Natural killer cell (primary cell): ENCODE measurements at regions not wholly inside any gene's neighbourhood (a gene's known extent, or its start where the extent isn't known, plus 50 kb on each side); places are given as distances from the start of the nearest gene placed in this dataset.

Experiments used
- ATAC-seq, 3 donors: fragments of 150-1000 bp in 2 of 3; fragments of 200-7000 bp in 1 of 3; cut with Tn5 transposase; 1 replicate in 1 of 3; 2 replicates in 2 of 3; pipeline ENCODE4 v1.10.0; 2021; ENCODE audit warnings: mild to moderate bottlenecking in 2 of 3, moderate library complexity in 2 of 3
- DNase-seq, 2 donors: peaks; one replicate each; pipeline versions ENCODE4 v3.0.0 to v3.0.0-alpha.2; 2013 to 2021; ENCODE audit warnings: mixed read lengths in 1 of 2
- H3K27ac ChIP-seq: one replicate; pipeline ENCODE4 v1.5.1; 2013; ENCODE audit warnings: mild to moderate bottlenecking, low read length
- H3K27me3 ChIP-seq: one replicate; pipeline ENCODE4 v1.6.1; 2013; ENCODE audit warnings: low read length; ENCODE audit not compliant: control insufficient read depth, insufficient read depth
- H3K36me3 ChIP-seq: one replicate; pipeline ENCODE4 v1.6.1; 2013; ENCODE audit warnings: low read length; ENCODE audit not compliant: control insufficient read depth, insufficient read depth
- H3K4me1 ChIP-seq: one replicate; pipeline ENCODE4 v1.6.1; 2013; ENCODE audit warnings: low read length; ENCODE audit not compliant: control insufficient read depth, insufficient read depth
- H3K4me3 ChIP-seq: one replicate; pipeline ENCODE4 v1.5.1; 2013; ENCODE audit warnings: low read length
- H3K9me3 ChIP-seq: one replicate; pipeline ENCODE4 v1.6.1; 2013; ENCODE audit warnings: low read length; ENCODE audit not compliant: control insufficient read depth, insufficient read depth
- H3K27ac Mint-ChIP-seq, 2 donors: one replicate each; pipeline ENCODE4 v1.8.0; 2022; ENCODE audit warnings: mild to moderate bottlenecking in 2 of 2, mixed read lengths in 2 of 2, moderate library complexity in 1 of 2
- H3K27me3 Mint-ChIP-seq, 2 donors: one replicate each; pipeline ENCODE4 v1.8.0; 2022; ENCODE audit warnings: low read depth in 2 of 2, mixed read lengths in 2 of 2
- H3K36me3 Mint-ChIP-seq: one replicate; pipeline ENCODE4 v1.8.0; 2022; ENCODE audit warnings: mixed read lengths
- H3K4me1 Mint-ChIP-seq, 2 donors: one replicate each; pipeline ENCODE4 v1.8.0; 2022; ENCODE audit warnings: mixed read lengths in 2 of 2
- H3K4me3 Mint-ChIP-seq: one replicate; pipeline ENCODE4 v1.8.0; 2022; ENCODE audit warnings: mild to moderate bottlenecking, moderate library complexity, mixed read lengths
- H3K9me3 Mint-ChIP-seq, 2 donors: one replicate each; pipeline ENCODE4 v1.8.0; 2022; ENCODE audit warnings: mixed read lengths in 2 of 2
- WGBS: methylation state at CpG from one replicate; pipeline ENCODE4 v1.1.7; 2013; ENCODE audit warnings: missing lambda C conversion rate; ENCODE audit not compliant: insufficient coverage; 5-methylcytosine and 5-hydroxymethylcytosine counted together
- intact Hi-C: fragments of 100-400 bp; cut with micrococcal nuclease; formaldehyde crosslinking; loops from one replicate; pipeline ENCODE4 v1.14.2; 2022
- TF ChIP-seq, protein P1 (sequence below): fragments of 200-600 bp; IDR thresholded peaks from one replicate; pipeline ENCODE4 v1.8.0; 2022; ENCODE audit warnings: antibody characterized with exemption

DNA sequence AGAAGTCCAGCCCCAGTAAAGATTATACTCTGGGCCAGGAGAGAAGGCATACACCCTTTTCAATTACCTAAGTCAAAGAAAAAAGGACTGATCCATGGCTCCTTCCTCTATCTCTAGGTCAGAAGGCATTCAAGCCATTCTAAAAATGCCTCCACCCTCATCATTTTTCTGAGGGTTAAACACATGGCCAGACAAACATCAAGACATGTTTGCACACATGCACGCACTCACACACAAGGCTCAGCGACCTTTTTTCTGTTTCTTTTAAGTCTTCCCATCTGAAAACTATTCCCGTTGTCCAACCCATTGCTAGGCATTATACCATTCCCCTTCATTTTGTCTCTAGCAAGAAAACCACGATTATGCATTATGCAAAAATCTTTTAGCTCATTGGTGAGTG, 126.6 kb downstream of the EN1 start:
- WGBS, result 89% methylated on average over 3 of the region's 4 CpGs
- Histone ChIP-seq H3K27ac (no peak overlapping the region), H3K36me3 (no peaks in the 10 kb centered on the region), H3K4me3 (no peak overlapping the region), H3K27me3 (no peaks in the 10 kb centered on the region), H3K4me1 (no peaks in the 10 kb centered on the region), H3K9me3 (no peaks in the 10 kb centered on the region)
- Mint-ChIP-seq H3K36me3 (no peaks in the 10 kb centered on the region), H3K27me3 (no peaks in the 10 kb centered on the region), H3K9me3 (peaks cover 0 to 2% of the 10 kb centered on the region in 2 donors), H3K4me3 (no peak overlapping the region), H3K27ac (no peak overlapping the region), H3K4me1 (no peaks in the 10 kb centered on the region)
- DNase-seq, result no peak
- TF ChIP-seq, protein P1, sequence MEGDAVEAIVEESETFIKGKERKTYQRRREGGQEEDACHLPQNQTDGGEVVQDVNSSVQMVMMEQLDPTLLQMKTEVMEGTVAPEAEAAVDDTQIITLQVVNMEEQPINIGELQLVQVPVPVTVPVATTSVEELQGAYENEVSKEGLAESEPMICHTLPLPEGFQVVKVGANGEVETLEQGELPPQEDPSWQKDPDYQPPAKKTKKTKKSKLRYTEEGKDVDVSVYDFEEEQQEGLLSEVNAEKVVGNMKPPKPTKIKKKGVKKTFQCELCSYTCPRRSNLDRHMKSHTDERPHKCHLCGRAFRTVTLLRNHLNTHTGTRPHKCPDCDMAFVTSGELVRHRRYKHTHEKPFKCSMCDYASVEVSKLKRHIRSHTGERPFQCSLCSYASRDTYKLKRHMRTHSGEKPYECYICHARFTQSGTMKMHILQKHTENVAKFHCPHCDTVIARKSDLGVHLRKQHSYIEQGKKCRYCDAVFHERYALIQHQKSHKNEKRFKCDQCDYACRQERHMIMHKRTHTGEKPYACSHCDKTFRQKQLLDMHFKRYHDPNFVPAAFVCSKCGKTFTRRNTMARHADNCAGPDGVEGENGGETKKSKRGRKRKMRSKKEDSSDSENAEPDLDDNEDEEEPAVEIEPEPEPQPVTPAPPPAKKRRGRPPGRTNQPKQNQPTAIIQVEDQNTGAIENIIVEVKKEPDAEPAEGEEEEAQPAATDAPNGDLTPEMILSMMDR, result no peak
- intact Hi-C loops, result no loop called here
- no peak for ATAC-seq

GRCh38 chr2:118718921-118719320, 128.5 kb downstream of the EN1 start:
- no peaks in the 10 kb centered on the region for H3K4me1 Mint-ChIP-seq
- TF ChIP-seq, protein P1, result no peak

DNA sequence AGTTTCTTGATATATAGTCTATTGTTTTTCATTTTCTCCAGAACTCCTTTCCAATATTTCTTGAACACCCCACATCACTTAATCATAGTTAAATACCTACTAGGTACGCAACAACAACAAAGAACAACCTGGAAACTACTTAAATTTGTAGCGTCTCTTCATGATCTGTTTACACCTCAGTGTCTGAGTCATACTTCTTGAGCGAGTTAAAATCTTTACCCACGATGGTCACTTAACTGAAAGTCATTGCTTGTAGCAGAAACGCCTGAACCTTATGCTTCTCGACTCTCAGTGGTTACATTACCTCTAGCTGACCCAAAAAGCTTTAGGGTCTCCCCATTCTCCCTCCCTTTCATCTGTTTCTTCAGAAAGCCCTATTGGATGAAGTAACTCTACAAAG, 131.3 kb downstream of the EN1 start:
- WGBS, result 89% methylated on average over 6 of the region's 6 CpGs
- H3K4me1 Mint-ChIP-seq, result no peaks in the 10 kb centered on the region

More at GRCh38 chr2:118718921-118719320, 128.5 kb downstream of the EN1 start:
- Mint-ChIP-seq H3K9me3 (peaks cover 0 to 2% of the 10 kb centered on the region in 2 donors), H3K4me3 (no peak overlapping the region), H3K27ac (no peak overlapping the region), H3K27me3 (no peaks in the 10 kb centered on the region), H3K36me3 (no peaks in the 10 kb centered on the region)
- intact Hi-C loops, result no loop called here
- H3K36me3 ChIP-seq, result no peaks in the 10 kb centered on the region
- ATAC-seq (no peak), DNase-seq (no peak)
- no peaks in the 10 kb centered on the region for H3K27me3 ChIP-seq
- H3K4me3 ChIP-seq, result no peak overlapping the region
- no peak overlapping the region for H3K27ac ChIP-seq
- H3K9me3 ChIP-seq, result no peaks in the 10 kb centered on the region
- H3K4me1 ChIP-seq, result no peaks in the 10 kb centered on the region

DNA sequence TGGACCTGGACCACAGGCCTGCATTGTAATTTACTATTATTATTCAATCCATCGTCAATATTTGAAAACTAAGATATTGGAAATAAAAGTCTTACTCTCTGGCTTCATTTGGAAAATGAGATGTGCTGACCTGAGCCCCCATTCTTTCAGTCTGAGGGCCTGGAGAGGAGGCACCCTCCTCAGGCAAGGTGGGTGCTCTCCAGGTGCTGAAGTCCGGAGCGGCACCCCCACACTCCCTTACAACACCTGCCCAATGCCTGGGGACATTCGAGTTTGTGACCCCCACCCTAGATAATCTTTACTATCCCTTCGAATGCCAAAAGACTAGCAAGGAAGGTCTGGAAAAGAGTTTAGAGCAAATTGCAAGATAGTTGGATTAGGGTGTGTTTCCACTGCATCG, 133.3 kb downstream of the EN1 start:
- no peak overlapping the region for H3K4me3 Mint-ChIP-seq
- Histone ChIP-seq H3K4me1 (no peaks in the 10 kb centered on the region), H3K36me3 (no peaks in the 10 kb centered on the region), H3K4me3 (no peak overlapping the region), H3K9me3 (peaks cover 8% of the 10 kb centered on the region), H3K27ac (no peak overlapping the region), H3K27me3 (no peaks in the 10 kb centered on the region)
- no peaks in the 10 kb centered on the region for H3K36me3 Mint-ChIP-seq
- peaks cover 0 to 2% of the 10 kb centered on the region in 2 donors for H3K27me3 Mint-ChIP-seq
- DNase-seq (no peak), ATAC-seq (no peak)
- TF ChIP-seq, protein P1, result no peak
- H3K27ac Mint-ChIP-seq, result no peak overlapping the region
- no peaks in the 10 kb centered on the region for H3K4me1 Mint-ChIP-seq
- 65% methylated on average over 4 of the region's 6 CpGs for WGBS
- intact Hi-C loops, result no loop called here
- H3K9me3 Mint-ChIP-seq, result peaks cover 0 to 2% of the 10 kb centered on the region in 2 donors

More for the DNA sequence above, 131.3 kb downstream of the EN1 start:
- Histone ChIP-seq H3K9me3 (peaks cover 3% of the 10 kb centered on the region), H3K4me1 (no peaks in the 10 kb centered on the region), H3K27ac (no peak overlapping the region), H3K4me3 (no peak overlapping the region), H3K36me3 (no peaks in the 10 kb centered on the region), H3K27me3 (no peaks in the 10 kb centered on the region)
- no peak for DNase-seq
- H3K9me3 Mint-ChIP-seq, result peaks cover 0 to 2% of the 10 kb centered on the region in 2 donors
- intact Hi-C loops, result no loop called here
- peaks cover 0 to 2% of the 10 kb centered on the region in 2 donors for H3K27me3 Mint-ChIP-seq
- no peak overlapping the region for H3K27ac Mint-ChIP-seq
- H3K36me3 Mint-ChIP-seq, result no peaks in the 10 kb centered on the region
- H3K4me3 Mint-ChIP-seq, result no peak overlapping the region
- no peak for ATAC-seq
- TF ChIP-seq, protein P1, result no peak
